Large intestine (tissue), 3 donors: ENCODE measurements at regions not wholly inside any gene's neighbourhood (a gene's known extent, or its start where the extent isn't known, plus 50 kb on each side); places are given as distances from the start of the nearest gene placed in this dataset.
"Not testable (repeated sequence)": the region's sequence is repeated elsewhere in the genome, so short reads cannot be mapped to it uniquely, and the experiment has no call there.

Experiments
- DNase-seq, 2 donors: peaks; one replicate each; pipeline versions ENCODE4 v3.0.0 to v3.0.0-alpha.2; 2013
- H3K27ac ChIP-seq: one replicate; pipeline ENCODE4 v1.5.1; 2013; ENCODE audit warnings: low read length
- H3K27me3 ChIP-seq: 2 replicates; pipeline ENCODE4 v1.6.1; 2013; ENCODE audit warnings: low read length; ENCODE audit not compliant: control insufficient read depth, insufficient read depth
- H3K36me3 ChIP-seq: 2 replicates; pipeline ENCODE4 v1.6.1; 2013; ENCODE audit warnings: low read length; ENCODE audit not compliant: control insufficient read depth, insufficient read depth
- H3K4me1 ChIP-seq: one replicate; pipeline ENCODE4 v1.6.1; 2013; ENCODE audit warnings: low read length; ENCODE audit not compliant: control insufficient read depth, insufficient read depth
- H3K4me3 ChIP-seq: one replicate; pipeline ENCODE4 v1.5.1; 2013; ENCODE audit warnings: low read length
- H3K9me3 ChIP-seq: one replicate; pipeline ENCODE4 v1.6.1; 2013; ENCODE audit warnings: mild to moderate bottlenecking, low read depth, low read length, moderate library complexity; ENCODE audit not compliant: control insufficient read depth
- whole genome bisulfite sequencing: methylation state at CpG from one replicate; pipeline ENCODE4 v1.1.5; 2013; ENCODE audit warnings: low lambda C conversion rate; ENCODE audit not compliant: insufficient coverage; 5-methylcytosine and 5-hydroxymethylcytosine counted together

DNA sequence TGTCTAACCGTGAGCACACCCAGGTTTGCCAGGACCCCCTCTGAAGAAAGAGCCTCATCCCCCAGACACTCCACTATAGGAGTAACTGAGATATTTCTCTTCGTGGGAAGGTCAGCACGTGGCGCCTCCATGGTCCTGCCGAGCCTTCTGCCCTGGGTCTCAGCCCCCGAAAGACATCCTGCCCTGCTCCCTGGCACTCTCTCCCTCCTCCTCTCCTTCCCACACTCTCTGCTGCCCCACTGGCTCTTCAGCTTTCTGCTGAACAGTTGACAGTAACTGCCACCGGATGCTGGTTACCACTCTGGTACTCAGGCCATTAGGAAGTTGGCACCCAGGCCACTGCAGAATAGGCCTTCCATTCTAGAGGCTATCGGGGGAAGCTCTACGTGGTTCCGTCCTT lies 185.2 kb downstream of the UACA start:
- peaks cover 3% of the 10 kb centered on the region for H3K9me3 ChIP-seq
- peaks cover 7% of the 10 kb centered on the region for H3K4me1 ChIP-seq
- WGBS: no CpG with 5 or more reads among the region's 10 CpGs
- no peak for DNase-seq
- no peaks in the 10 kb centered on the region for H3K27me3 ChIP-seq
- H3K27ac ChIP-seq: no peak overlapping the region
- H3K36me3 ChIP-seq: no peaks in the 10 kb centered on the region
- no peak overlapping the region for H3K4me3 ChIP-seq

DNA sequence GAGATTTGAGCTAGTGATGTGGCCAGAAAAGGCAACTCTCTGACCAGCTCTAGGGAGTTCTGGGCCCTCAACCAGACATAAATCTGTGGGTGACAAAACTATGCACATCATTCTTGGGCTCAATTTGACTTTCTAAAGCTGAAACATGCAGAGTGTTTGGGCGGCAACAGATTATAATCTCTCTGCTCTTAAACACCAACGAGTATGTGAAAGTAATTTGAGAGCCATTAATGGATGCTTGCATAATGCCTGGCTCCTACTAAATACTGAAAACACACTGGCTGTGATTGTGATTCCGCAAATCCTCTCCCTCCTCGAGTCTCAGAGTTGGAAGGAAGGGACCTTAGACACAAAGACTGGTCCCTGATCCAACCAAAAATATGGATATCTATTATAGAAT lies 186.7 kb downstream of the UACA start:
- Histone ChIP-seq H3K36me3 (no peaks in the 10 kb centered on the region), H3K4me1 (peaks cover 7% of the 10 kb centered on the region), H3K4me3 (no peak overlapping the region), H3K9me3 (peaks cover 3% of the 10 kb centered on the region), H3K27ac (no peak overlapping the region), H3K27me3 (no peaks in the 10 kb centered on the region)
- WGBS: no CpG with 5 or more reads among the region's 4 CpGs
- DNase-seq: no peak

DNA sequence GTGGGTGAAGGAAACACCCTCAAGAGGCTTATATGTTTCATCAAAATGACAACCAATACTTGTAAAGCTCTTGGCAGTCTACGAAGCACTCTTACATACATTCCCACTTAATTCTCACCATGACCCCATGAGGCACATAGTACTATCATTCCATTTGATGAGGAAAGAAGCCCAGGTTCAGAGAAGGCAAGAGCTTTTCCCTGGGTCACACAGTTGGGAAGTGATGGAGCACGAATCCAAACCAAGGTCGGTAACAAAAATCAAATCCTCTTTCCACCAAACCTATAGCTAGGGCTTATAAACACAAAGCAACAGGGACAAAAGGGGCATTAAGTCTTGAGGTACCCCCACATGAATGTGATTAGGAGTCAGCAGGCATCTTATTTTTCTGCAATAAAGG lies 187.1 kb downstream of the UACA start:
- WGBS: no CpG with 5 or more reads among the region's 3 CpGs
- Histone ChIP-seq H3K27ac (no peak overlapping the region), H3K9me3 (peaks cover 3% of the 10 kb centered on the region), H3K36me3 (no peaks in the 10 kb centered on the region), H3K4me1 (peaks cover 7% of the 10 kb centered on the region), H3K4me3 (no peak overlapping the region), H3K27me3 (no peaks in the 10 kb centered on the region)
- DNase-seq: no peak

DNA sequence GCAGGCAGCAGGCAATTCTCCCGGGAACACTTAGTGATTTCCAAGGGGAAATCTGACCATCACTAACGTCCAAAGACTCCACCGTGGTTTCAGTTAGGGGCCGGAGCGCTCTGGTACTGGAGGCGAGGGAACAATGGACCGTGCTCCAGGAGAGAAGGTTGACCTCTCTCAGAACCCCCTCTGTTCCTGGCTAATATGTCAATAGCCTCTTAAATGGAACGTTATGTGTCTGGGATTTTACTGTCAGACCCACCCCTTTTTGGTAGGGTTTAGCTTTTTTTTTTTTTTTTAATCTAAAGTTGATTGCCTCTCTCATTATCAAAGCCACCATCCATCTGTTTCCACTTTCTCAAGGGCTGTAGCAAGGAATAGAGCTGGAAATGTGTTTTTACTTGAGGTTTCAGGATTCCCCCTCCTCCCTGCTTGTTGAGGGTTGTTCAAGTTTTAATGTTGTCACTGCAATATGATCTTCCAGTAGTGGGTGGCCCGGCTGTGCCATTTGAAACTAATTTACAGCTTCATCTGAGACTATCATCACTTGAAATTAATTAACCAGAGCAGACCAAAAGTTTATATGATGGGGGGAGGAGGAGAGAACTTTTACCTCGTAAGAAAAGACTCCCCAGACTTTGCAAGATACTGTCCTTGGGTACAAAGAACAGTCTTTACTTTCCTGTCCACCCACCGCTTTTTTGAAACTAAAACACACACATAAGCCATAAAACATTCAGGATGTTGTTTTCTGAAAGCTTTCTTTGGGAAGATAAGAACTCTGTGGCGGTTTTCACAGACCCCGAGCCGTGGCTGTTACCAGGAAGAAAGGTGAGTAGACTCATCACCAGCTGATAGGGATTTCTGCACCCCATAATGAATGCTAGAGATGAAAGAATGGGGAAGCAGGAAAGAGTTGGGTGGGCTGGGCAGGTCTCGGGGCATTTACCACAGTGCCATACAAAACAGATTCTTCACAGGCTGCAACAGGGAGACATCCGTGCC lies 187.8 kb downstream of the UACA start:
- DNase-seq: peak in 1 of 2 donors; percentile 63
- 60% methylated on average over 1 of the region's 16 CpGs for WGBS

DNA sequence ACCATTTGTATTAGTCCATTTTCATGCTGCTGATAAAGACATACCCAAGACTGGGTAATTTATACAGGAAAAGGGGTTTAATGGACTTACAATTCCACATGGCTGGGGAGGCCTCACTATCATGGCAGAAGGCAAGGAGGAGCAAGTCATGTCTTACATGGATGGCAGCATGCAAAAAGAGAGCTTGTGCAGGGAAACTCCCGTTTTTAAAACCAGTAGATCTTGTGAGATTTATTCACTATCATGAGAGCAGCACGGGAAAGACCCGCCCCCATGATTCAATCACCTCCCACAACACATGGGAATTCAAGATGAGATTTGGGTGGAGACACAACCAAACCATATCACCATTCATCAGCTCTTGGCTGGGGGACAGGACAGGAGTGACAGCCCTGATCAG lies 189.0 kb downstream of the UACA start:
- DNase-seq, H3K27me3 ChIP-seq: not testable (repeated sequence)
- no CpG with 5 or more reads among the region's 3 CpGs for WGBS

More for the DNA sequence above, 187.8 kb downstream of the UACA start:
- Histone ChIP-seq H3K9me3 (peaks cover 3% of the 10 kb centered on the region), H3K27me3 (no peaks in the 10 kb centered on the region), H3K36me3 (no peaks in the 10 kb centered on the region), H3K4me3 (no peak overlapping the region), H3K27ac (no peak overlapping the region), H3K4me1 (peaks cover 7% of the 10 kb centered on the region)

DNA sequence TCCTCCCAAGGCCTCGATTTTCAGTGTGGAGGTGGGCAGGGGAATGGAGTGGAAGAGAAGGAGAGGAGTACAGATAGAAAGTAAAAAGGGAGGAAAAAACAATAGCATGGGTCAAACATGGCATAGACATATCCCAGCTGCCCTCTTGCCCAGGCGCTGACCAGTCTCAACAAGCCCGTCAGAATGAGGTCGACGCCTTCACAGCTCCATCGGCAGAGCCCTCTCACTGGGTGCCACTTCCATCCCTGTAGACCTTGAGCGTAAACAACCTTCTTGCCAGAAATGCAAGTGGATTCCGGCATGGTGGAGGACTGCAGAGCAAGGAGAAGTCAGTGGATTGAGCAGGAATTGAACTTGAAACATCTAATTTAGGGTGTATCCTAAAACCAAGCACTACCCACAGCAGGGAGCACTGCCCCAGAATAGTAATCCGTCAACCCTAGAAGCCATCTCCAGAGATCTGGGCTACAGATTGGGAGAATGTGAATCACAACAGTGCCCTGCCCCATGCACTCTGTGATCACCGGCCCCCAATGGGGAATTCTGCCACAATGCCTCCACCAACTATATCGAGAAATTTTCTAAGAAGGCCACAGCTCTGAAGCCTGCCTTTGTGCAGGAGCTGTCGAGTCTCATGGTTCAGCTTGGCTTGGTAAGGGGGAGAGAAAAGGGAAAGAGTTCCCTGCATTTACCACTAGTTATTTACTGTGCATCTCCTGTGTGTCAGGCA lies 190.1 kb downstream of the UACA start:
- H3K4me1 ChIP-seq: peaks cover 19% of the 10 kb centered on the region
- no CpG with 5 or more reads among the region's 12 CpGs for WGBS
- H3K36me3 ChIP-seq: no peaks in the 10 kb centered on the region
- peaks cover 3% of the 10 kb centered on the region for H3K9me3 ChIP-seq
- no peak overlapping the region for H3K4me3 ChIP-seq
- H3K27me3 ChIP-seq: no peaks in the 10 kb centered on the region
- H3K27ac ChIP-seq: no peak overlapping the region
- no peak for DNase-seq

More for the DNA sequence above, 189.0 kb downstream of the UACA start:
- H3K36me3 ChIP-seq, H3K27ac ChIP-seq, H3K4me3 ChIP-seq, H3K9me3 ChIP-seq: not testable (repeated sequence)
- H3K4me1 ChIP-seq: peaks cover 12% of the 10 kb centered on the region

DNA sequence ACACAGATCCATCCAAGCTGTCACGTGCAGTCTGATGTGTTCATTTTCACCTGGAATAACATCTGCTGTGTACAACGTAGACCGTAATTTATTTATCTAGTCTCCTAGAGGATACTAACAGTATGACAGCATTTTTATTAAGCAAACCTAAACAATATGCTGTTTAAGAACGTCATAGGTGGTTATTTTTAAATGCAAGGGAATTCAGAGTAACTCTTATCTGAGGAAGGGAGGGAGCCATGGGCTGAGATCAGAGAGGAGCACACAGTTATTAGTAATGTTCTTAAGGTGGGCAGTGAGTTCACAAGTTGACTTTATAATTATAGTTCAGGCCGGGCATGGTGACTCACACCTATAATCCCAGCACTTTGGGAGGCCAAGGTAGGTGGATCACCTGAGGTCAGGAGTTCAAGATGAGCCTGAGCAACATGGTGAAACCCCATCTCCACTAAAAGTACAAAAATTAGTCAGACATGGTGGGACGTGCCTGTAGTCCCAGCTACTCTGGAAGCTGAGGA lies 193.6 kb downstream of the UACA start:
- H3K27ac ChIP-seq: peak overlapping the region; percentile 76
- 40% methylated on average over 1 of the region's 6 CpGs for WGBS
- no peaks in the 10 kb centered on the region for H3K27me3 ChIP-seq
- DNase-seq: peak in 1 of 2 donors; percentile 67
- peaks cover 12% of the 10 kb centered on the region for H3K4me1 ChIP-seq
- no peaks in the 10 kb centered on the region for H3K36me3 ChIP-seq
- H3K4me3 ChIP-seq: no peak overlapping the region
- H3K9me3 ChIP-seq: peaks cover 3% of the 10 kb centered on the region

DNA sequence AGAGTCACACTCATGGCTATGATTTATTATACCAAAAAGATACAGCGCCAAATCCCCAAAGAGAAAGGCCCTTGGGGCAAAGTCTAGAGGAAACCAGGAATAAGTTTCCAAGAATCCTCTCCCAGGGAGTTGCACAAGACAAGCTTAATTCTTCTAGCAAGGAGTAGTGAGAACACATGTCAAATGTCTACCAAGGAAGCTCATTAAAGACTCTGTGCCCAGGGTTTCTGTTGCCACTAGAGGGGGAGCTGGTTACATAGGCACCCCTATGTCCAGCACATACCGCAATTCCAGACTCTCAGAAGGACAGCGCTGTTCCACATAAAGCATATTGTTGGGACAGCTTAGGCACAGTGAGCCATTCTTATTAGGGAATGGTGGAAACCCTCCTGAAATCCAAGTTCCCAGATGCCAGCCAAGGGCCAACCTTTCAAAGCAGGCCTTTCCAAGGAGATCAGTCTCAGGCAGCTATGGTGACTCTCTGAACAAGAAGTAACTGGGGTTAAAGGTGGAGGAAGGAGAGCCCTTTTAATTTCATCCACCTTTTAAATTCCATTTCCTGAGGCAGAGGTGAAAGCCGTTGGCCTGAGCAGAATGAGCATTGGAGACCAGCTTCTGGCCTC lies 194.2 kb downstream of the UACA start:
- H3K27ac ChIP-seq: peak overlapping the region; percentile 76
- H3K36me3 ChIP-seq: no peaks in the 10 kb centered on the region
- no peaks in the 10 kb centered on the region for H3K27me3 ChIP-seq
- peak; percentile 75 to 91 for DNase-seq
- no CpG with 5 or more reads among the region's 4 CpGs for WGBS
- peaks cover 12% of the 10 kb centered on the region for H3K4me1 ChIP-seq
- H3K4me3 ChIP-seq: no peak overlapping the region
- H3K9me3 ChIP-seq: no peaks in the 10 kb centered on the region

DNA sequence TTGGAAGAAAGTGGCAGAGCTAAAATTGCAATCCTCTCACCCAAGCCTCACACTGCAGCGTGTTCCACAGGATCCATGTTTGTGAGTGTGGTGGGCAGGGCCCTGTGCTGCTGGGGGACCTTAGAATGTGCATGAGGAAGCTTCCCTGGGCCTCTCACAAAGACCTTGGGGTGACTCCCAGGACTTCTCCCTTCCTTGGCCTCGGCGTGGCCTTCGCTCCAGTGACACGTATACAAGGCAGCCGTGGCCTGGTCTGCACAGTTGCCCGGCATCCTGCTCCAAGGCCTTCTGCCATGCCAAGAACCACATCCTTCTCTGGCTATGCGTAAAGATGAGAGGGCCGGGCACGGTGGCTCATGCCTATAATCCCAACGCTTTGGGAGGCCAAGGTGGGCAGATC lies 196.4 kb downstream of the UACA start:
- Histone ChIP-seq H3K4me1 (peaks cover 12% of the 10 kb centered on the region), H3K4me3 (no peak overlapping the region), H3K27me3 (no peaks in the 10 kb centered on the region), H3K36me3 (no peaks in the 10 kb centered on the region), H3K9me3 (no peaks in the 10 kb centered on the region), H3K27ac (no peak overlapping the region)
- WGBS: 100% methylated on average over 2 of the region's 11 CpGs
- DNase-seq: no peak
